PC-9 (cell line): ENCODE measurements at regions not wholly inside any gene's neighbourhood (a gene's known extent, or its start where the extent isn't known, plus 50 kb on each side); places are given as distances from the start of the nearest gene placed in this dataset.

Experiments
- CTCF ChIP-seq: fragments of 200-600 bp; sonication (generic); conservative IDR thresholded peaks from 2 replicates; pipeline ENCODE4 v1.6.1; 2017; ENCODE audit warnings: mixed run types, antibody characterized with exemption, mild to moderate bottlenecking, moderate library complexity
- EZH2 ChIP-seq: fragments of 200-600 bp; sonication (generic); IDR thresholded peaks from 2 replicates; pipeline ENCODE4 v1.8.0; 2017; ENCODE audit warnings: antibody characterized with exemption, low read depth

GRCh38 chr16:73268366-73268993 lies 220.6 kb upstream of the ZFHX3 start:
- TF ChIP-seq CTCF (no peak), EZH2 (no peak)
